ES-I3 (cell line): ENCODE measurements at regions not wholly inside any gene's neighbourhood (a gene's known extent, or its start where the extent isn't known, plus 50 kb on each side); places are given as distances from the start of the nearest gene placed in this dataset.
"Not testable (repeated sequence)": the region's sequence is repeated elsewhere in the genome, so short reads cannot be mapped to it uniquely, and the experiment has no call there.

Source experiments
- H3K36me3 ChIP-seq: 2 replicates; pipeline ENCODE4 v1.6.1; 2013; ENCODE audit warnings: mild to moderate bottlenecking, low read length, control low read depth, moderate library complexity; ENCODE audit not compliant: insufficient read depth
- H3K4me1 ChIP-seq: 2 replicates; pipeline ENCODE4 v1.6.1; 2013; ENCODE audit warnings: mild to moderate bottlenecking, control low read depth, low read length; ENCODE audit not compliant: insufficient read depth
- H3K9ac ChIP-seq: 2 replicates; pipeline ENCODE4 v1.6.1; 2013; ENCODE audit warnings: low read depth, mild to moderate bottlenecking, low read length, moderate library complexity
- H3K9me3 ChIP-seq: 2 replicates; pipeline ENCODE4 v1.6.1; 2013; ENCODE audit warnings: mild to moderate bottlenecking, low read length, moderate library complexity; ENCODE audit not compliant: control insufficient read depth, insufficient read depth

DNA sequence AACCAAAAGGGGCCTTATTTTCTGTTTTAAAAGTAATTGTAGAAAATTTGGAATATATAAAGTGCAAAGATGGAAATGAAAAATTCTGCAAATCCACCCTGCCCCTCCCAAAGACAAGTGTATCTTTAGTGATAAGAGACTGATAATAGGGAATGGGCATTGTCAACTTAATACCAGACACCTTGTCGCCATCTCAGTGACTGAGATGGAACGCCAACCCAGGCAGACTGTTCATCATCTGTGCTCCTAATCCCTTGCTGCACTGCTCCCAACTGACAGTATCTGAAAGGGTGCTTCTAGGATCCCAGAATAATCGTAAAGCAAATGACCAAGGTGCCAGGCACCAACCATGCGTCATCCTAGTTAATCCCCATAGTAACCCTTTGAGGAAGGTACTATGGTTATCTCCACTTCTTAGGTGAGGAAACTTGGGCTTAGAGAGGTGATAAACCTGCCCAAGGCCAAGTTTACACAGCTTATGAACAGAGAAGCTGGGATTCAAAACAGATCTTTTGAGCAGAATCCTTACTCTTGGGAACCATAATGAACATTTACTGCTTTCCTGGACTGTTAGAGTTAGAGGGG, 583.7 kb downstream of the GATA3 start:
- H3K9me3 ChIP-seq, result peaks cover 3% of the 10 kb centered on the region; the same call in 1 of the 2 replicates
- H3K9ac ChIP-seq, result no peak overlapping the region
- no peaks in the 10 kb centered on the region for H3K36me3 ChIP-seq
- H3K4me1 ChIP-seq, result no peaks in the 10 kb centered on the region

DNA sequence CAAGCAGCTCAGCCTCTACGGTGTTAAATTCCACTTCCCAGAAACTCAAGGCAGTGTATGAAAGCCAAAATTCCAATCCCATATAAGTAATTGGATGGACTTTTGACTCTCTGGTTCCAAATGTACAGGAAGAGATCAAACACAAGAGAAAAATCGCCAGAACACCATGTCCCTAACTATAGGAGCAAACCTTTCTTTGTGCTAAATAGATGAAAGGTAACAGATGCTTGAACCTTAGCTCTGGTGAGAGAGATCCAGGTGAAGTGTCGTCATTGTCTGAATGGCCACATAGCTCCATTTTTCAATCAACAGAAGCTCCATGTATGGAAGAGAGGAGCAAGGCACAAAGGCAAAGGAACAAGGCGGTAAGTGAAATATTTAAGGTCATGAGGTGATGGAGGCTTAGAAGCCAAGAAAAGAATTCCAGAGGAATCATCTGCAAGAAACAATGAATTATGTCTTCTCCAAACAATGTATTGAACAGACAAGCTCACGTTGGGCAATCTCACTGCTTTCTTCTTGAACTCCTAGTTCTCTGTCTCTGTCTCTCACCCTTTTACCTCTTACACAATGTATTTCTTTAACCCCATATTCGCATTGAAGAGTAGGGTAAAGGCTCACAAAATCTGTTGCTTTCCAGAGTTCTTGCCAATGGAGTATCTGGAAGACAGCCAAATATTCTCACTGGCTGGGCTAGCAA, 585.1 kb downstream of the GATA3 start:
- Histone ChIP-seq H3K9me3 (no peaks in the 10 kb centered on the region), H3K9ac (no peak overlapping the region), H3K4me1 (no peaks in the 10 kb centered on the region), H3K36me3 (no peaks in the 10 kb centered on the region)

DNA sequence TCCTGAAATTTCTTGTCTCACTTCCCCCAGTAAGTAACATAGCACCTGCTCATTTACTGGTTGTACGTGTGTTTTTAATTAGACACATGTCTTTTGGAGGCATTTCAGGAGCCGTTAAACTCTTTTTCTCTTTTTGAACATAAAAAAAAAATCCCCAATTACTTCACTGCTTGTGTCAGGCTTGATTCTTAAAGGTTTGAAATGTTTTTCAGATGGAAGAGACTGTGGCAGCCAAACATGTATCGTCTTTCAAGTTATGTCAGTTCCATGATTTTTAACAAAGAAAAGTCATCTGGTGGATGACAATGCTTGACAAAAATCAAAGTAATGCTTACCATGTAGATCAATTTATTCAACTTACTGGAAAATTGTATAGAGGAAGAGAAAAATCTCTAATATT, 585.8 kb downstream of the GATA3 start:
- Histone ChIP-seq H3K9me3 (no peaks in the 10 kb centered on the region), H3K36me3 (no peaks in the 10 kb centered on the region), H3K9ac (no peak overlapping the region), H3K4me1 (no peaks in the 10 kb centered on the region)

- no peaks in the 10 kb centered on the region for H3K36me3 ChIP-seq
- no peaks in the 10 kb centered on the region for H3K9me3 ChIP-seq
- no peaks in the 10 kb centered on the region for H3K4me1 ChIP-seq
- no peak overlapping the region for H3K9ac ChIP-seq
Measured at GRCh38 chr10:8640878-8641277, 586.4 kb downstream of the GATA3 start.

DNA sequence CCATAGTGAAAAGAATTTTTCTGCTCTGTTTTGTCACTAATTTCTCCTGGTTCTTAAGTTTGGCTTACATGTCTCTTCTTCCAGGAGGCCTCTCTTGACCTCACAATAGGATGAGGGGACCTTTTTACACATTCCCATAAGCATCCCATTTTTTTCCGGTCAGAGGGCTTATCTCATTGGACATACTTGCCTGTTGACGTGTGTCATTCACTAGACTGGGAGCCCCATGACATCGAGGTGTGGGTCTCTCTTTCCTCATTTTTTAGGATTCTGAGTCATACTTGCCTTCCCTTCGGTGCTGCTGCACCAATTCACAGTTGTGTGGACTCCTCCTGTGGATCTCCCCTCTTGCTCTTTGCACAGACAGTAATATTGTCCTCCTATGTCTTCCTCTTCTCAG, 601.8 kb downstream of the GATA3 start:
- Histone ChIP-seq H3K4me1 (no peaks in the 10 kb centered on the region), H3K9ac (no peak overlapping the region), H3K9me3 (no peaks in the 10 kb centered on the region), H3K36me3 (no peaks in the 10 kb centered on the region)

- no peak overlapping the region for H3K9ac ChIP-seq
- H3K4me1 ChIP-seq, result no peaks in the 10 kb centered on the region
- no peaks in the 10 kb centered on the region for H3K9me3 ChIP-seq
- H3K36me3 ChIP-seq, result no peaks in the 10 kb centered on the region
Measured at GRCh38 chr10:8659982-8660381, 605.5 kb downstream of the GATA3 start.

DNA sequence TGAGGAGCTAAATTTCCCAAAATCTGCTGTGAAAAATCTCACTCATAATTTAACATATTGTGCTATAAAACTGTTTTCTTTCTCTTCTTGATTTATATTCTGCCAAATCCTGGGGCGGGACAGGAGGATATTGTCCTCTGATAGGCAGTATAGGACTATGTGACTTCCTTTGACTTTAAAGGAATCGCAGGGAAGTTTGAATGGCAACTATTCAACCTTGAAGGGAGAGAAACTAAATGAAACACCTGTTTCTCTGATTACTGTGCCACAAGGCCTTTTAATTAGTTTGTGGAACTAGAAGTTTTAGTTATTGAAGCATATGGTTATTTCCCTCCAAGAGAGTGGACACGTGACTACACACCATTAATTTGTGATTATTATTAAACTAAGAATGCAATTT, 607.4 kb downstream of the GATA3 start:
- Histone ChIP-seq H3K9ac (no peak overlapping the region), H3K36me3 (no peaks in the 10 kb centered on the region), H3K9me3 (no peaks in the 10 kb centered on the region), H3K4me1 (no peaks in the 10 kb centered on the region)

DNA sequence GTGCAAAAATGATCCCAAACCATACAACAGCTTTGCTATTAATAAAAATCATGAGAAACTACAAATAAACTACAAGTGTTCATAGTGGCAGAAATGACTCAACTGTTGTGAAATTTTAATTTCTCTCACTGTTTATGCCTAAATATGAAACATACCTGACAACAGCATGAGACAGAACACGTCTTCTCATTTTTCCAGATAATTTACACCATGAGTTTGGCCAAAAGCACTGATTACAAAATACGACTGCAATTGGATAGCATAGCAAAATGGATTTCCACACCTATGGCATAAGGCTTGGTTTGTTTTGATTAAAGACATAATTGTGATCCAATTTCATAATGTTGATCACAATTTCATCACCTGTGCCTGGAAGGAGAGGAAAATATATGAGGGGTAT, 608.6 kb downstream of the GATA3 start:
- H3K4me1 ChIP-seq, result no peaks in the 10 kb centered on the region
- H3K9ac ChIP-seq, result no peak overlapping the region

DNA sequence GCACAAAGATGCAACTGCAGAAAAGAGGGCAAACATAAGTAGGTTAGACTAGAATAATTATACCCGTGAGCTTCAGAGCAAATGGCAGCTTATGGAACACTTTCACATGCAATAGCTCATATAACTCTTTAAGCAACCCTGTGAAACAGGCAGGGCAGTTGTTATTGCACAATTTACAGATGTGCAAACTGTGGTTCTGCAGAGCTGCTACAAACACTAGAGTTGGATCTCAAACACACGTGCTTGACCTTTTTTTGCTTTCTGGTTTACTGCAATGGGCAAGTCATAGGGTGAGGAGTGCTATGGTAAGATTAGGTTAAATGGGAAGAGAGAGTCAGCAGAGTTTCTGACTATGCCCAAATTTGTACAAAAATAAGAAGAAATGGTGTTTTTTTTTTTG, 610.8 kb downstream of the GATA3 start:
- Histone ChIP-seq H3K9me3 (no peaks in the 10 kb centered on the region; the same call in 1 of the 2 replicates), H3K4me1 (no peaks in the 10 kb centered on the region), H3K9ac (no peak overlapping the region), H3K36me3 (no peaks in the 10 kb centered on the region)

More for the DNA sequence above, 608.6 kb downstream of the GATA3 start:
- Histone ChIP-seq H3K9me3 (no peaks in the 10 kb centered on the region), H3K36me3 (no peaks in the 10 kb centered on the region)

DNA sequence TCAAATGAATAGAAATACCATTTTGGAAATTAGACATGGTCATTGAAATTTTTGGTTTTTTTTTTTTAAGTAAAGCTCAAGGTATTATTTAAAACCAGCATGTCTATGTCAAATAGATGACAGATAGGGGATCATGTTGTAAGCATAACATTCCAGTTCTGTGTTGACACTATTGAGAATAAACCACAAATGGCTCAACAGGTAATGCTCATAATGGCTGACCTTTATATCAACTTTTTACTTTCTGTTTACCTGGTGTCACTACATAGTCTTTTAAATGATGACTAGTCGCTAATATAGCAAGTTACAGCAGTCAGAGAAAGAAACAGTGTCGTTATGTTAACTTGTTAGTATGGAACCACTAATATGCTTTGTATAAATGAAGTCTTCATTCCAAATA, 616.0 kb downstream of the GATA3 start:
- H3K9me3 ChIP-seq, result no peaks in the 10 kb centered on the region; the same call in 1 of the 2 replicates
- H3K9ac ChIP-seq, result no peak overlapping the region
- H3K36me3 ChIP-seq, result no peaks in the 10 kb centered on the region
- H3K4me1 ChIP-seq, result no peaks in the 10 kb centered on the region

GRCh38 chr10:8674230-8674629, 619.7 kb downstream of the GATA3 start:
- no peak overlapping the region for H3K9ac ChIP-seq
- H3K4me1 ChIP-seq, result no peaks in the 10 kb centered on the region
- no peaks in the 10 kb centered on the region for H3K9me3 ChIP-seq
- no peaks in the 10 kb centered on the region for H3K36me3 ChIP-seq

GRCh38 chr10:8677642-8678041, 623.2 kb downstream of the GATA3 start:
- Histone ChIP-seq H3K9ac (no peak overlapping the region), H3K4me1 (no peaks in the 10 kb centered on the region), H3K9me3 (no peaks in the 10 kb centered on the region), H3K36me3 (no peaks in the 10 kb centered on the region)

DNA sequence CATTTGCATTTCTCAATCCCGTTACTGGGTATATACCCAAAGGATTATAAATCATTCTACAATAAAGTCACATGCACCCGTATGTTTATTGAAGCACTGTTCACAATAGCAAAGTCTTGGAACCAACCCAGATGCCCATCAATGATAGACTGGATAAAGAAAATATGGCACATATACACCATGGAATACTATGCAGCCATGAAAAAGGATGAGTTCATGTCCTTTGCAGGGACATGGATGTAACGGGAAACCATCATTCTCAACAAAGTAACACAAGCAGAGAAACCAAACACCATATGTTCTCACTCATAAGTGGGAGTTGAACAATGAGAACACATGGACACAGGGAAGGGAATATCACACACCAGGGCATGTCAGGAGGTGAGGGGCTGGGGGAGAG, 630.4 kb downstream of the GATA3 start:
- not testable (repeated sequence) for H3K9me3 ChIP-seq, H3K9ac ChIP-seq, H3K36me3 ChIP-seq, H3K4me1 ChIP-seq

- Histone ChIP-seq H3K36me3 (no peaks in the 10 kb centered on the region), H3K9me3 (no peaks in the 10 kb centered on the region; the same call in 1 of the 2 replicates), H3K9ac (no peak overlapping the region), H3K4me1 (no peaks in the 10 kb centered on the region)
Measured at GRCh38 chr10:8688881-8689280, 634.4 kb downstream of the GATA3 start.

GRCh38 chr10:8691498-8692017, 637.1 kb downstream of the GATA3 start:
- Histone ChIP-seq H3K36me3 (no peaks in the 10 kb centered on the region), H3K9ac (no peak overlapping the region), H3K4me1 (no peaks in the 10 kb centered on the region), H3K9me3 (no peaks in the 10 kb centered on the region; the same call in 1 of the 2 replicates)
